WTC11 (cell line): ENCODE measurements at regions not wholly inside any gene's neighbourhood (a gene's known extent, or its start where the extent isn't known, plus 50 kb on each side); places are given as distances from the start of the nearest gene placed in this dataset.

ENCODE experiments used
- ATAC-seq: fragments of 200-7000 bp; cut with Tn5 transposase; 2 replicates; pipeline ENCODE4 v1.10.0; 2021; ENCODE audit warnings: mild to moderate bottlenecking, moderate library complexity
- CTCF ChIA-PET: fragments of 300-600 bp; sonication (Branson Sonifier 250); formaldehyde crosslinking; loops from one replicate; lab custom pipeline; 2021; ENCODE audit warnings: antibody characterized with exemption; lab: Charles Lee
- POLR2A ChIA-PET: fragments of 350-600 bp; sonication (Branson Sonifier 250); formaldehyde crosslinking; loops from one replicate; lab custom pipeline; 2021; ENCODE audit warnings: antibody characterized with exemption; lab: Charles Lee
- DNase-seq: peaks from one replicate; pipeline ENCODE4 v3.0.0; 2021; ENCODE audit warnings: low spot score
- H3K27ac Mint-ChIP-seq: 2 replicates; pipeline ENCODE4 v1.8.0; 2021; ENCODE audit warnings: mixed read lengths
- H3K27me3 Mint-ChIP-seq: 2 replicates; pipeline ENCODE4 v1.8.0; 2021; ENCODE audit warnings: low read depth, mild to moderate bottlenecking, moderate library complexity, mixed read lengths
- H3K36me3 Mint-ChIP-seq: 2 replicates; pipeline ENCODE4 v1.8.0; 2021; ENCODE audit warnings: mixed read lengths
- H3K4me1 Mint-ChIP-seq: 2 replicates; pipeline ENCODE4 v1.8.0; 2022; ENCODE audit warnings: mixed read lengths
- H3K4me3 Mint-ChIP-seq: 2 replicates; pipeline ENCODE4 v1.8.0; 2021; ENCODE audit warnings: mild to moderate bottlenecking, moderate library complexity, mixed read lengths
- H3K9me3 Mint-ChIP-seq: 2 replicates; pipeline ENCODE4 v1.8.0; 2021; ENCODE audit warnings: mixed read lengths
- AFF4 ChIP-seq: sonication (generic); formaldehyde crosslinking; IDR thresholded peaks from 2 replicates; pipeline ENCODE4 v1.8.1; 2023; ENCODE audit warnings: mild to moderate bottlenecking, missing genetic modification reagents, borderline replicate concordance
- ATF1 ChIP-seq: sonication (generic); formaldehyde crosslinking; IDR thresholded peaks from 2 replicates; pipeline ENCODE4 v1.8.1; 2023; ENCODE audit warnings: mild to moderate bottlenecking, moderate library complexity, missing genetic modification reagents
- ATF2 ChIP-seq: sonication (generic); formaldehyde crosslinking; IDR thresholded peaks from 2 replicates; pipeline ENCODE4 v1.8.1; 2022; ENCODE audit warnings: low read depth, missing genetic modification reagents, borderline replicate concordance
- CDX4 ChIP-seq: fragments of 250-450 bp; sonication (Bioruptor Pico); IDR thresholded peaks from 2 replicates; pipeline ENCODE4 v1.9.0; 2021; ENCODE audit warnings: moderate library complexity, mild to moderate bottlenecking, inconsistent platforms, borderline replicate concordance
- CREB1 ChIP-seq: sonication (generic); formaldehyde crosslinking; IDR thresholded peaks from 2 replicates; pipeline ENCODE4 v1.8.0; 2023; ENCODE audit warnings: mild to moderate bottlenecking, missing genetic modification reagents
- CTCF ChIP-seq: fragments of 200-600 bp; IDR thresholded peaks from 2 replicates; pipeline ENCODE4 v1.8.0; 2022; ENCODE audit warnings: antibody characterized with exemption
- FOXJ3 ChIP-seq: sonication (generic); formaldehyde crosslinking; IDR thresholded peaks from 2 replicates; pipeline ENCODE4 v1.9.0; 2021; ENCODE audit warnings: missing genetic modification reagents, mild to moderate bottlenecking, borderline replicate concordance
- FOXP1 ChIP-seq: sonication (generic); formaldehyde crosslinking; IDR thresholded peaks from 2 replicates; pipeline ENCODE4 v1.8.0; 2022; ENCODE audit warnings: missing genetic modification reagents, mild to moderate bottlenecking, moderate library complexity, borderline replicate concordance
- GABPB1 ChIP-seq: sonication (generic); formaldehyde crosslinking; IDR thresholded peaks from 2 replicates; pipeline ENCODE4 v1.8.1; 2023; ENCODE audit warnings: mild to moderate bottlenecking, missing genetic modification reagents
- GRHL2 ChIP-seq: fragments of 250-450 bp; sonication (Bioruptor Pico); IDR thresholded peaks from 2 replicates; pipeline ENCODE4 v1.8.0; 2022; ENCODE audit warnings: mild to moderate bottlenecking, moderate library complexity; ENCODE audit not compliant: insufficient replicate concordance, severe bottlenecking
- HMGXB4 ChIP-seq: sonication (generic); formaldehyde crosslinking; IDR thresholded peaks from 2 replicates; pipeline ENCODE4 v1.8.1; 2023; ENCODE audit warnings: mild to moderate bottlenecking, moderate library complexity, missing genetic modification reagents
- JAZF1 ChIP-seq: fragments of 250-450 bp; sonication (Bioruptor Pico); IDR thresholded peaks from 2 replicates; pipeline ENCODE4 v1.9.0; 2021; ENCODE audit warnings: moderate library complexity, mild to moderate bottlenecking, inconsistent platforms
- JUN ChIP-seq: sonication (generic); formaldehyde crosslinking; IDR thresholded peaks from 2 replicates; pipeline ENCODE4 v1.8.0; 2023; ENCODE audit warnings: mild to moderate bottlenecking, missing genetic modification reagents
- KAT7 ChIP-seq: sonication (generic); formaldehyde crosslinking; IDR thresholded peaks from 2 replicates; pipeline ENCODE4 v1.8.1; 2023; ENCODE audit warnings: missing genetic modification reagents, mild to moderate bottlenecking, borderline replicate concordance
- MAX ChIP-seq: sonication (generic); formaldehyde crosslinking; IDR thresholded peaks from 2 replicates; pipeline ENCODE4 v1.8.0; 2022; ENCODE audit warnings: mild to moderate bottlenecking, missing genetic modification reagents
- OVOL2 ChIP-seq: fragments of 250-450 bp; sonication (Bioruptor Pico); IDR thresholded peaks from 2 replicates; pipeline ENCODE4 v1.9.0; 2021; ENCODE audit warnings: mild to moderate bottlenecking, borderline replicate concordance
- RORB ChIP-seq: fragments of 250-450 bp; sonication (Bioruptor Pico); IDR thresholded peaks from 2 replicates; pipeline ENCODE4 v1.9.0; 2021; ENCODE audit warnings: mild to moderate bottlenecking
- SMAD3 ChIP-seq: sonication (generic); formaldehyde crosslinking; IDR thresholded peaks from 2 replicates; pipeline ENCODE4 v1.8.0; 2022; ENCODE audit warnings: missing genetic modification reagents, mild to moderate bottlenecking, borderline replicate concordance
- SMAD4 ChIP-seq: sonication (generic); formaldehyde crosslinking; IDR thresholded peaks from 2 replicates; pipeline ENCODE4 v1.8.0; 2022; ENCODE audit warnings: mild to moderate bottlenecking, missing genetic modification reagents
- SOX15 ChIP-seq: fragments of 250-450 bp; sonication (Bioruptor Pico); IDR thresholded peaks from 2 replicates; pipeline ENCODE4 v1.9.0; 2021; ENCODE audit warnings: mild to moderate bottlenecking
- USF2 ChIP-seq: sonication (generic); formaldehyde crosslinking; IDR thresholded peaks from 2 replicates; pipeline ENCODE4 v1.8.1; 2023; ENCODE audit warnings: mild to moderate bottlenecking, missing genetic modification reagents, moderate library complexity
- ZBTB21 ChIP-seq: sonication (generic); formaldehyde crosslinking; IDR thresholded peaks from 2 replicates; pipeline ENCODE4 v1.8.1; 2023; ENCODE audit warnings: mild to moderate bottlenecking, missing genetic modification reagents, borderline replicate concordance
- ZNF138 ChIP-seq: sonication (generic); formaldehyde crosslinking; conservative IDR thresholded peaks from 2 replicates; pipeline ENCODE4 v1.8.1; 2022; ENCODE audit warnings: mild to moderate bottlenecking, moderate library complexity, missing genetic modification reagents
- ZNF317 ChIP-seq: sonication (generic); formaldehyde crosslinking; IDR thresholded peaks from 2 replicates; pipeline ENCODE4 v1.8.1; 2023; ENCODE audit warnings: low read depth, mild to moderate bottlenecking, moderate library complexity, missing genetic modification reagents, borderline replicate concordance
- ZNF512 ChIP-seq: sonication (generic); formaldehyde crosslinking; IDR thresholded peaks from 2 replicates; pipeline ENCODE4 v1.8.1; 2022; ENCODE audit warnings: missing genetic modification reagents, borderline replicate concordance

- Mint-ChIP-seq H3K4me3 (no peak overlapping the region), H3K27ac (no peak overlapping the region), H3K4me1 (peaks cover 4% of the 10 kb centered on the region), H3K36me3 (no peaks in the 10 kb centered on the region), H3K9me3 (no peaks in the 10 kb centered on the region), H3K27me3 (no peaks in the 10 kb centered on the region)
- ChIA-PET CTCF (interaction anchor here (0.9 kb wide), 1 partner anchor 112 kb away, joined by 4 read pairs; the partner anchor contains the start of gene SLC18B1), POLR2A (no interaction called here)
- DNase-seq: no peak
- TF ChIP-seq CDX4 (CRISPR knock-in tag): no peak
- TF ChIP-seq SMAD4 (CRISPR knock-in tag): no peak
- no peak for TF ChIP-seq MAX
- TF ChIP-seq HMGXB4: no peak
- TF ChIP-seq ZBTB21: no peak
- TF ChIP-seq SOX15: no peak
- no peak for TF ChIP-seq USF2
- no peak for TF ChIP-seq ZNF512 (CRISPR knock-in tag)
- TF ChIP-seq ZNF138: no peak
- no peak for TF ChIP-seq AFF4 (CRISPR knock-in tag)
- TF ChIP-seq ZNF317 (CRISPR knock-in tag): no peak
- no peak for TF ChIP-seq GRHL2
- no peak for TF ChIP-seq CREB1 (CRISPR knock-in tag)
- no peak for TF ChIP-seq CTCF
- TF ChIP-seq SMAD3: no peak
- ATAC-seq: no peak
These were observed 95.4 kb downstream of the RPS12 start for GRCh38 chr6:132909742-132910141.

- DNase-seq: no peak
- Mint-ChIP-seq H3K4me3 (no peak overlapping the region), H3K36me3 (no peaks in the 10 kb centered on the region), H3K27me3 (no peaks in the 10 kb centered on the region), H3K4me1 (peaks cover 4% of the 10 kb centered on the region), H3K27ac (no peak overlapping the region), H3K9me3 (no peaks in the 10 kb centered on the region)
- ATAC-seq: no peak
- POLR2A ChIA-PET: no interaction called here
- CTCF ChIA-PET: no interaction called here
- no peak for TF ChIP-seq ATF2
- TF ChIP-seq FOXP1 (CRISPR knock-in tag): no peak
- no peak for TF ChIP-seq GABPB1 (CRISPR knock-in tag)
- no peak for TF ChIP-seq OVOL2 (CRISPR knock-in tag)
- TF ChIP-seq JAZF1 (CRISPR knock-in tag): no peak
- TF ChIP-seq ATF1 (CRISPR knock-in tag): no peak
- TF ChIP-seq SMAD3: no peak
- no peak for TF ChIP-seq JUN (CRISPR knock-in tag)
- TF ChIP-seq ZBTB21: no peak
- no peak for TF ChIP-seq KAT7 (CRISPR knock-in tag)
- no peak for TF ChIP-seq ZNF317 (CRISPR knock-in tag)
- TF ChIP-seq FOXJ3 (CRISPR knock-in tag): no peak
- TF ChIP-seq RORB (CRISPR knock-in tag): no peak
These were observed 96.4 kb downstream of the RPS12 start for GRCh38 chr6:132910759-132911158.
